ENCODE measurements at regions not wholly inside any gene's neighbourhood (a gene's known extent, or its start where the extent isn't known, plus 50 kb on each side); places are given as distances from the start of the nearest gene placed in this dataset.

DNA sequence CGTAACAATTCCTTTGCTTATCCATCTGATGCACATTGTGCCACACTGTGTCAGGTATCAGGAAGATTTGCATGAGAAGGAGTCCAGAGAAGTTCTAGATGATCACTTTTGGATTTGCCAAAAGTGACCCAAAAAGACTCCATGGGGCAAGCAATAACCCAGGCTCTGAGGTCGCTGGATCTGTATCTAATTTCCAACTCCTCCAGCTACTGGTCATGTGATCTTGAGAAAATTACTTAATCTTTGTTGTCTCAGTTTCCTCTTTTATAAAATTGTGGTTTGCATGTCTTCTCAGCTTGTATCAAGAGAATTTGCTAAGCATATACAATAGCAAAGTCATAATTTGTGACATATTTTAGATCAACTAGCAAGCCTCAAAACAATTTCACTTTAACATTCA lies 61.3 kb upstream of the ITGA4 start:
- DNase-seq: no peak

DNA sequence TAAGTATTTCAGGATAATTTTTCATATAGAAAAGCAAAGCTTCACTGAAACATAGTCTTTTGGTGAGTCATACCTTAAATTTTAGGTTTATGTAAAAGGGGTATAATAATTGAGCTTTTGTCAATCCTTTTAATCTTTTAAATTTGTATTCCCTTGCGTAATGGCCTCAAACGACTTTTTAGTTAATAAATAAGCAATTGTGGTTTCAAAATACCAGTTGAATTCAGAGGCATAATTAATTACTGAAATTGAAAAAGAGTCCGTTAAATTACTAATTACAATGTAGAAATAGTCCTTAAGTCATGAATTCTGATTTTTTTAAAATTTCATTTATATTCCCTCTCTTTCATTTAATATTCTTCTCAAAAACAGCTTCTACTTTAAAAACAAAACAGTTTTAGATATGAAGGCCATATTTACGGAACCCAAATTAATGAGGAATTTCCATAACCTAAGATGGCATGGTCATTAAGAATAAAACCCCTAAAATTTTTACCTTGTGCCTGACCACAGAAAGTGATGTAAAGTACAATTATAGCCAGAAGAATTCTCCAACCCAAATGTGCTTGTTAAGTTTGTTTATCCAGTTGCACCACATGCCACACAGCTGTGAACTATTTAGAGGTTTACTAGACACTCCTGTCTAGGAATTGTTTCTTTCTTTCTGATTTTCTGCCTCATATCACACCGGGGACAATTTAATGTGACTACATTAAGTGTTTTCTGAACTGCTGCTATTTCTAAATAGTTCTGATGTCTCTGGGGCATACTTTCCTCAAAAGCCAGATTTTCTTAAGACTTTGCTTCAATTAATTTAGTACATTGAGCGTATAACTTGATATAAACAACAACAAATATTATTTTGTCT lies 60.7 kb upstream of the ITGA4 start:
- no peak for DNase-seq

GRCh38 chr2:181397331-181397730 lies 59.9 kb upstream of the ITGA4 start:
- no peak for DNase-seq

GRCh38 chr2:181398000-181398399 lies 59.2 kb upstream of the ITGA4 start:
- no peak for DNase-seq

DNA sequence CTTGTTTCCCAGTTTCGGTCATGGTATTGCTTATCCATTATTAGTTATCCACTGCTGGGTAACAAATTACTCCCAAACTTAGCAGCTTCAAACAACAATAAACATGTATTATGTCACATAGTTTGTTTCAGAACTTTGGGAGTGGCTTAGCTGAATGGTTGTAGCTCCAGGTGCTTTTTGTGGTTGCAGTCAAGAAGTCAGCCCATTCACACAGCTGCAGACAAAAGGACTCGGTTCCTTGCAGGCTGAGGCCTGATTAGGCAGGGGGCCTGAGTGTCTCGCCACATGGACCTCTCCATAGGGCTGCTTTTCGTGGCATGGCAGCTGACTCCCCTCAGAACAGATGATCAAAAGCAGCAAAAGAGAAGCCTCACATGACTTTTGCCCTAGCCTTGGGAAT lies 58.2 kb upstream of the ITGA4 start:
- no peak for DNase-seq

DNA sequence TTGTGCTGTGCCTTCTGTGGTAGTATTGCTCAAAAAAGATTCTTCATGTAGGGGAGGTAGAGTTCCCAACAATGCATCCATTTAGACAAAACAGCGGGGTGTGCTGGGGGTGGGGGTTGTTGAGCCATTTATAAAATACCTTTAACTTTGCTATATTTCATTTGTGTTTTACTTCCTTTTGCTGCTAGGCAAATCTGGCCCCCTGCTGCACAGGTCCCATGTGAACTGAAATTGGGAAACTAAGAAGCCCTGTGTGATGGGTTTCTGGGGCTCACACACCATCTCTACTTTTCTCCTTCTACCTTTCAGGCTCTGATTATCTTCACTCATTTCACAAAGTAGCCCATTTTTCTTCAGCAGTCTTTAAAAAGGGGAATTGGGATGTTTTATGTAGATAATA lies 52.7 kb upstream of the ITGA4 start:
- DNase-seq: no peak

DNA sequence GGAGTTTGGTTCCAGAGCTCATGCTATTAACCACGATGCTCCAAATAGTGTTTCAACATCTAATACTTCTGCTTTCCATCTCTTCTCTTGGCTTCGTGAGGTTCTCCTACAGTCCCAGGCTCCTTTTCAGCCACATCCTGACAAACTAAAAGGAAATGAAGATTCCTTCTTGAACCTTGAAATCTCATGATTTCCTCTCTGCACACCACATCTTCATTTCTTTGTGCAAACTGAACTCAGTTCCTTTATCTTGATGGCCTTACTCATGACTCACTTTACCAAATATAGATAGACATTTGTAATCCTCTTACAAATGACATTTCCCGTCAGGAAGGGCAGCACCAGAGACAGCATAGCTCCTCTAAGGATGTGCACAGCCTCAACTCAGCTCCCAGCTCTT lies 50.0 kb upstream of the ITGA4 start:
- DNase-seq: no peak

Measured in activated gamma-delta T cell (primary cell).